SH-SY5Y (cell line): ENCODE measurements at regions not wholly inside any gene's neighbourhood (a gene's known extent, or its start where the extent isn't known, plus 50 kb on each side); places are given as distances from the start of the nearest gene placed in this dataset.

ENCODE experiments used
- GATA2 ChIP-seq: IDR thresholded peaks from 2 replicates; pipeline ENCODE4 v1.6.1; 2011; ENCODE audit warnings: mild to moderate bottlenecking, low read depth, low read length
- GATA3 ChIP-seq: IDR thresholded peaks from 2 replicates; pipeline ENCODE4 v1.6.1; 2011; ENCODE audit warnings: low read depth, mild to moderate bottlenecking, low read length, moderate library complexity

- TF ChIP-seq GATA3 (no peak), GATA2 (no peak)
These were observed 117.1 kb upstream of the DKK2 start for GRCh38 chr4:107153228-107153627.

DNA sequence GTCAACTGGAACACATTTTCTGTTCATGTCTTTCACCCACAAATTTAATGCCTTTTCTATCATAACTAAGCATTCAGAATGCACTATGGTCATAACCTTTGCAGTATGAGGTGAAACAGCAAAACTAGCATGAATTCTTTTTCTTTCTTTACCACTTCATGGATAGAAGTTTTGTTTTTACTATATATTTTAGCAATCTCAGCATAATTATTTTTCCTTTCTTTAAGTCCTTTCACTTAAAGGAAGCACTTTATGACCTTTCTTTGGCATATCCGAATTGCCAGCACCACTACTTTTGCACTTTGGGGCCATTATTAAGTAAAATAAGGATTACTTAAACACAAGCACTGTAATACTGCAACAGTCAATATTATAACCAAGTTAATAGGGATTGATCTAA is 115.1 kb upstream of the DKK2 start:
- TF ChIP-seq GATA2, result no peak
- no peak for TF ChIP-seq GATA3

DNA sequence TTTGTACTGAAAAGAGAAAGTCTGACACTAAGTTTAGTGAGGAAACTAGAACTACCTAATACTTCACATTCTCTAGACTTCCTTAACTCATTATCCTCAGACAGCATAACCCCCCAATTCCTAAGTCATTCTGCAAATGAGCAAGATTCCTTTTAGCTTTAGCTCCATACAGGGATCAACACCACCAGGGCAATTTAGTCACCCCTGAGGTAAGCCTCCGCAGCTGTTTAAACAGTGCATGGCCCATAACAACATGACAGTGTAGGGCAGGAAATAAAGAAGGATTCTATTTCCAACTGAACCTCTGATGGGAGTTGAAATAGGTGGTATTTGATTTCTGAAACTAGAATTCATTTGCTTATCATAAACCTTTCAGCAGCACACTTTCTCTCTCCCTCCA is 112.8 kb upstream of the DKK2 start:
- TF ChIP-seq GATA3 (no peak), GATA2 (no peak)

DNA sequence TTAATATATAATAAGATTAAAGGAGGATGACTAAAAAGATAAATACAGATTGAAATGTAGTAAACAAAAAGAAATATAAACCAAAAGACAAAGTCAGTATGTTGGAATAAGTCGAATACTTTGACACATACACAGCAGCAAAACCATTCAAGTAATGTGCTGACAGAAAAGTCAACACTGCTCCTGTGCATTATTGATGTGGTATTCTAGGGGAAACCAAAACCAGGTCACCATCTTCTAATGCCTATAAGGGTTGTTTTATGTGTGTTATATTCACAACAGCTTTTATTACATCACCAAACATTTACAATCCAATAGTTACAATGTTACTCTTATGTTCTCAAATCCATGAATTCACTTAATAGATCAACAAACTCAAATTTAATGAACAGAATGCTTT is 111.8 kb upstream of the DKK2 start:
- no peak for TF ChIP-seq GATA2
- no peak for TF ChIP-seq GATA3

- TF ChIP-seq GATA2 (no peak), GATA3 (no peak)
These were observed 102.3 kb upstream of the DKK2 start for GRCh38 chr4:107138433-107138832.

GRCh38 chr4:107133965-107134653 is 98.0 kb upstream of the DKK2 start:
- TF ChIP-seq GATA2 (no peak), GATA3 (no peak)

DNA sequence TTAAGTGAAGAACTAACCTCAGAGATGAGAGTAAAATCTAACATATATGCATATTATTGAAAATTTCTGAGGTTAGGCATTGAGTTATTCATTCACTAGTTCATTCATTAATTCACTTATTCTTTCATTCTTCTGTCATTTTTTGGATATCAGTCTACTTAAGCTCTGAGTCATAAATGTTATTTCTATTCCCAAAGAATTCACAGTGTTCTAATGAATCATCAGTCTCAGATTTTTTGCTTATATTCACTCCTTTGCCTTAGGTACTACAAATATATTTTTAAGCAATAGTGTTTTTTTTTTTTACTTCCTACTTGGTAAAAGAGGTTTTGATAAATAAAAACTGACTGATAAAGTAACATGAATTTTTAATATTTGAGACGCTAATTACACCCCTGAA is 95.2 kb upstream of the DKK2 start:
- no peak for TF ChIP-seq GATA3
- no peak for TF ChIP-seq GATA2

GRCh38 chr4:107130157-107130556 is 94.0 kb upstream of the DKK2 start:
- TF ChIP-seq GATA2 (no peak), GATA3 (no peak)

- no peak for TF ChIP-seq GATA2
- TF ChIP-seq GATA3, result no peak
These were observed 93.5 kb upstream of the DKK2 start for GRCh38 chr4:107129611-107130010.

DNA sequence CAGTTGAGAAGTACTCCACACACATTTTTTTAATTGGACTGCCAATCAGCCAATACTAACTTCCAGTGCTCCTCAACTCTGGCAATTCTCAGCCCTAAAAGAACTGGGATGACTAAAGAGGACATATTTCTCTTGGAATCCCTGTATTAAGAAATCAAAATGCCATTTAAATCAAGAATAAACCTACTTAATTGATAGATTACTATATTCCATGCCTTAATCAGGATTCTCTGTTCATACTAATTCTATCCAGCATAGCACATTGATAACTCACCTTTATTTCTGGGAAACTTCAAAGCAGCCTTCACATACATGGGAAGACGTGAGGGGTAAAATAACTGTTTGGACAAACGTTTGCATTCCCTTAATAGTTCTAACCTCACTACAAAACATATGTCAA is 93.0 kb upstream of the DKK2 start:
- TF ChIP-seq GATA3 (no peak), GATA2 (no peak)

DNA sequence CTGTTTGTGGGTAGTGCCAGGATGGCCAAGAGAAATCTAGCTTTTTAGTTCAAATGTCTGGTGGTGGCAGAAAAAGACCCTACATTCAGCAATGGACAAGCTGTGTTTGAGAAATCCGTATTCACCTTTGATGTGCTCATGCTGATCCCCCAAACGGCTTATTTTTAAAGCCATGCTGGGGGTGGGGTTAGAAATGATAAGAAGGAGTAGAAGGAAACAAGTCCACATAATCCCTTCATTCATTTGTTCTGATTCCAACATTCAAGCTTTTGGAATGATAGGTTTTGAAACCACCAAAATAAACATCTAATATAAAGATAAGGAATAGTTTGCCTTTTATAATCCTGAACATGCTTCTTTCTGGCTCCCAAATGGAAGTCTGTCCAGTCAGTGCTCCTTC is 92.0 kb upstream of the DKK2 start:
- no peak for TF ChIP-seq GATA2
- no peak for TF ChIP-seq GATA3

GRCh38 chr4:107125496-107125895 is 89.4 kb upstream of the DKK2 start:
- TF ChIP-seq GATA2 (no peak), GATA3 (no peak)

DNA sequence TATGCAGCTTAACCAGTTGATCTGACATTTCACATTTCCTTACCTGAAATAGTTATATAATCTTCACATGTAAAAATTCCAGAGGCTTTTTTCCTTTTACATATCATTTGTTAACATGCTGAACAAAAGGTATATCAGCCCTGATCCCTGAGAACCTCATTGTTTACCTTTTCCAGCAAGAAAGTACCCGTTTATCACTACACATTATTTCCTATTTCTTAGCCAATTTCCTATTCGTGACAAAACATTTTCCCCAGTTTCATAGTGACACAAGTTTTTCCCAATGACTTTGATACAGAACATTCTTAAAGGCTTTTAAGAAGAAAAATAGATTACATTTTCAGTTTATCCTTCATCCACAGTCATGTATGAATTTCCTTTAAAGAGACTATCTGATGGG is 86.6 kb upstream of the DKK2 start:
- TF ChIP-seq GATA3 (no peak), GATA2 (no peak)

GRCh38 chr4:107120661-107121060 is 84.5 kb upstream of the DKK2 start:
- TF ChIP-seq GATA3 (no peak), GATA2 (no peak)

- no peak for TF ChIP-seq GATA2
- TF ChIP-seq GATA3, result no peak
These were observed 81.6 kb upstream of the DKK2 start for GRCh38 chr4:107117726-107118125.
